ENCODE measurements at regions not wholly inside any gene's neighbourhood (a gene's known extent, or its start where the extent isn't known, plus 50 kb on each side); places are given as distances from the start of the nearest gene placed in this dataset.

DNA sequence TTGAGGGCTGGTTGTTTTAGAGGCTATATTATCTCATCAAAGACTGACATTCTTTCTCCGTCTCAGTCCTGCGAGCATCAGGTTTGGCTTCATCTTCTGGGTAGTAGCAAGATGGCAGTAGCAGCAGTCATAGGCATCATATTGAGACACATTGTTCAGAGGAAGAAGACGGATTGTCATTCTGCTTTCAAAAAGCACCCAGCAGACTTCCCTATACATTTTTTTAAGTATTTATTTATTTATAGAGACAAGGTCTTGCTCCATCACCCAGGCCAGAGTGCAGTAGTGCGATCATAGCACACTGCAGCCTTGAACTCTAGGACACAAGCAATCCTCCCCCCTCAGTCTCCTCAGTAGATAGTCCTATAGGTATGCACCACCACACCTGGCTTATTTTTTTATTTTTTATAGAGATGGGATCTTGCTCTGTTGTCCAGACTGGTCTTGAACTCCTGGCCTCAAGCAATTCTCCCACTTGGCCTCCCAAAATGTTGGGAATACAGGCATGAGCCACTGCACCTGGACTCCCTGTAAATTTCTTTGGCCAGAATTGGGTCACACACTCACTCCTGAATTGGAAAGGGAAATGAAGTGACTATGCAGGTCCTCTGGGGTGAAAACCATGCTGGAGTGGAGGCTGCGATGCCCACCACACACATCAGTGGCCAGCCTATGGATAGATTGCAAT lies 125.4 kb downstream of the SLC38A6 start:
- no peak for FAIRE-seq
- DNase-seq (ENCODE audit: low read depth), result no peak
- Histone ChIP-seq H3K4me3 (ENCODE audit: low read depth, low read length) (no peak overlapping the region), H3K36me3 (ENCODE audit: control insufficient read depth, insufficient read depth, low read length) (no peaks in the 10 kb centered on the region), H3K27me3 (ENCODE audit: control insufficient read depth, insufficient read depth, low read length) (no peaks in the 10 kb centered on the region)
- TF ChIP-seq, protein P1, sequence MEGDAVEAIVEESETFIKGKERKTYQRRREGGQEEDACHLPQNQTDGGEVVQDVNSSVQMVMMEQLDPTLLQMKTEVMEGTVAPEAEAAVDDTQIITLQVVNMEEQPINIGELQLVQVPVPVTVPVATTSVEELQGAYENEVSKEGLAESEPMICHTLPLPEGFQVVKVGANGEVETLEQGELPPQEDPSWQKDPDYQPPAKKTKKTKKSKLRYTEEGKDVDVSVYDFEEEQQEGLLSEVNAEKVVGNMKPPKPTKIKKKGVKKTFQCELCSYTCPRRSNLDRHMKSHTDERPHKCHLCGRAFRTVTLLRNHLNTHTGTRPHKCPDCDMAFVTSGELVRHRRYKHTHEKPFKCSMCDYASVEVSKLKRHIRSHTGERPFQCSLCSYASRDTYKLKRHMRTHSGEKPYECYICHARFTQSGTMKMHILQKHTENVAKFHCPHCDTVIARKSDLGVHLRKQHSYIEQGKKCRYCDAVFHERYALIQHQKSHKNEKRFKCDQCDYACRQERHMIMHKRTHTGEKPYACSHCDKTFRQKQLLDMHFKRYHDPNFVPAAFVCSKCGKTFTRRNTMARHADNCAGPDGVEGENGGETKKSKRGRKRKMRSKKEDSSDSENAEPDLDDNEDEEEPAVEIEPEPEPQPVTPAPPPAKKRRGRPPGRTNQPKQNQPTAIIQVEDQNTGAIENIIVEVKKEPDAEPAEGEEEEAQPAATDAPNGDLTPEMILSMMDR (IDR thresholded peaks at IDR 0.05; ENCODE audit: insufficient read depth, low read length, severe bottlenecking), result no peak

DNA sequence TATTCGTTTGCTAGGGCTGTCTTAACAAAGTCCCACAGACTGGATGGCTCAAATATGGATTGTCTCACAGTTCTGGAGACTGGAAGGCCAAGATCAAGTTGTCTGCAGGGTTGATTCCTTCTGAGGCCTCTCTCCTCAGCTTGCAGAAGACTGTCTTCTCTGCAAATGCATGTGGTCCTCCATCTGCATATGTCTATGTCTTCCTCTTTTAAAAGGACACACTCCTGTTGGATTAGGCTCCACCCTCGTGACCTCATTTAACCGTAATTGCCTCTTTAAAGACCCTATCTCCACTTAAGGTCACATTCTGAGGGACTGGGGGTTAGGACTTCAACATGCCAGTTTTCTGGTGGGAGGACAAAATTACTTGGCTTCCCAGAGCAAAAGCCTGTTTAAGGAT lies 123.3 kb downstream of the SLC38A6 start:
- no peak for FAIRE-seq
- TF ChIP-seq, protein P1 (IDR thresholded peaks at IDR 0.05; ENCODE audit: insufficient read depth, low read length, severe bottlenecking), result no peak
- DNase-seq (ENCODE audit: low read depth), result no peak
- no peaks in the 10 kb centered on the region for H3K27me3 ChIP-seq (ENCODE audit: control insufficient read depth, insufficient read depth, low read length)
- H3K4me3 ChIP-seq (ENCODE audit: low read depth, low read length), result no peak overlapping the region
- H3K36me3 ChIP-seq (ENCODE audit: control insufficient read depth, insufficient read depth, low read length), result no peaks in the 10 kb centered on the region

DNA sequence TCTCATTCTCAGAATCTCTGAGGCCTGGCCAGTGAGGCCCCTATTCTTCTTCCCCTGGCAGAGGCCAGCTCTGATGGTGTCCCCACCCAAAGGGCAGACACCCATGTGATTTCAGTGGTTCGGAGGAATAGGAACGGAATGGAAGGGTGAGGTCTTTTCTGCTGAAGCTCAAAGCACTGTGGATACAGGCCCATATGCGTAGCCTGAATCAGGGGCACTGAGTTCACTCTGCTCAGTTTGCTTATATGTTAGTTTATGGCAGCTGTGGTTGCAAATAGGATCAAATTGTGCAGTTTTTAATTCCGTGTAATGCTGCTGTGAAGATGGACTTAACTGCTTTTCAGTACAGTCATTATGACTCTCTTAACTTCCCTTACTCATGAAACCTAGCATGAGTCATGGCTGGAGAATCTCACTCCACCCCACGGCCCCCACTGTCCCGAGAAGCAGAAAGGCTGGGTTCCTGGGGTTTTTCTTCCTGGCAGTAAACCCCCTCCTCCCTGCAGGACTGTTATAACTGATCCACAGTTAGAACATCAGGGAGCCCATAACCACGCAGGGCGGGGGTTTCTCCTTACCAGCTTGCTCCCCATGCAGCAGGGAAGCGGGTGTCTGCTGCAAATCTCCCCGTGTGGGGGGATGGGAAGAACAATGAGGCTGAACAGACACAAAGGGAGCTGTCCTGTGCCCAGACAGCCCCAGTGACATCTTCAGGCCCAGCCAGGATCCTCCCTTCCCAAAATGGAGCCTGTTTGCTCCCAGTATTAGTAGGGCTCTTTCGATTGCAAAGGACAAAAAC lies 122.7 kb downstream of the SLC38A6 start:
- TF ChIP-seq, protein P1 (IDR thresholded peaks at IDR 0.05; ENCODE audit: insufficient read depth, low read length, severe bottlenecking), result no peak
- Histone ChIP-seq H3K27me3 (ENCODE audit: control insufficient read depth, insufficient read depth, low read length) (no peaks in the 10 kb centered on the region), H3K4me3 (ENCODE audit: low read depth, low read length) (no peak overlapping the region), H3K36me3 (ENCODE audit: control insufficient read depth, insufficient read depth, low read length) (no peaks in the 10 kb centered on the region)
- FAIRE-seq, result no peak
- DNase-seq (ENCODE audit: low read depth), result peak; percentile 91

DNA sequence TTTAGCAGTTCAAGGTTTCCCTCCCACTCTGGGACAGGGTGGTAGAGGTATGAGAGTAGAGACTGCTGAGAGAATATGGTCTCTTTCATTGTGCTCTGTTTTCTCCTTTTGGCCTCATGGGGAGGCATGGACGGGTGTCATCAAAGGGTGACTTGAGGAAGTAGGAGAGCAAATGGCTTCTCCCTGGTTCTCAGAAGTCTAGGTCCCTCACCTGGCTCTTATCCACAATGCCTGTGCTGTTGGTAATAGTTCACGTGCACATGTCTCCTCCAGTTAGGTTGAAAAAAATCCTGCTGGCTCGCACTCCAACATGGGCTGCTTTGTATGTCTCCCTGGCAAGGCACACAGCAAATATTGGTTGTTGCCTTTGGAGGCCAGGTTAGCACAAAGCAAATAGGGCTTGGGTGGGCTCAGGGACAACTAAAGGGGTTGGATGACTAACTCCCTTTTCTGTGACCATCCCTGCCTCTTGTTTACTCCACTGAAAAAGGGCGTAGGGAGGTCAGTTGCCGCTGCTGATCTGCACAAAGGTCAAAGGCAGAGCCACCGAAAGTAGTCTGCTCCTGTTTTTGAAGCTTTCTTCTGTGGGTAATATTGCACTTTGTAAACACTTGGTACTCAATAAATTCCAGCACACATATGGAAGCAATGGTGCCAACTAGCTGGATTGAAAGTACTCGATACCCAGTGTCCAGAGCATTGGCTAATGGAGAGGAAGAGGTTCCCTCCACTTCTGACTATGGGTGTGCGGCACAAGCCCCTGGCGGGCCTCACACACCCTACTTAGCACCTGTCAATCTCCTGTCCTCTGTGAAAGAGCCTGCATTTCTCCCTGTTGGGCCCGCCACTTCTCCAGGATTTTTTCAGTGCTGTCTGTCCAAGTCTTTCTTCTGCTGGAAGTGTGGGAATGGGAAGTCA lies 121.8 kb downstream of the SLC38A6 start:
- DNase-seq (ENCODE audit: low read depth) (no peak), FAIRE-seq (no peak)
- TF ChIP-seq, protein P1 (IDR thresholded peaks at IDR 0.05; ENCODE audit: insufficient read depth, low read length, severe bottlenecking), result no peak
- H3K27me3 ChIP-seq (ENCODE audit: control insufficient read depth, insufficient read depth, low read length), result no peaks in the 10 kb centered on the region
- H3K4me3 ChIP-seq (ENCODE audit: low read depth, low read length), result no peak overlapping the region
- H3K36me3 ChIP-seq (ENCODE audit: control insufficient read depth, insufficient read depth, low read length), result no peaks in the 10 kb centered on the region
